ENCODE measurements at regions not wholly inside any gene's neighbourhood (a gene's known extent, or its start where the extent isn't known, plus 50 kb on each side); places are given as distances from the start of the nearest gene placed in this dataset.

- TF ChIP-seq TAF1 (IDR thresholded peaks at IDR 0.05; ENCODE audit: borderline replicate concordance, low read depth, low read length) = no peak
- no peak for TF ChIP-seq MAX (IDR thresholded peaks at IDR 0.05; ENCODE audit: low read depth)
- no peak for TF ChIP-seq POLR2AphosphoS5 (IDR thresholded peaks at IDR 0.05; ENCODE audit: low read depth, low read length)
- no peak for TF ChIP-seq SIN3A (IDR thresholded peaks at IDR 0.05; ENCODE audit: borderline replicate concordance, low read depth, low read length)
- TF ChIP-seq CTCF (IDR thresholded peaks at IDR 0.05) = no peak
- no peak for TF ChIP-seq USF2 (IDR thresholded peaks at IDR 0.05; ENCODE audit: borderline replicate concordance, low read depth, low read length)
- TF ChIP-seq GABPA (IDR thresholded peaks at IDR 0.05; ENCODE audit: low read depth) = no peak
- TF ChIP-seq EP300 (IDR thresholded peaks at IDR 0.05; ENCODE audit: borderline replicate concordance in 1 of 2, low read depth in 1 of 2, low read length in 1 of 2) = no peak
- TF ChIP-seq NRF1 (IDR thresholded peaks at IDR 0.05; ENCODE audit: low read depth, low read length) = no peak
- no peak for TF ChIP-seq ELF1 (IDR thresholded peaks at IDR 0.05)
- TF ChIP-seq TEAD4 (IDR thresholded peaks at IDR 0.05; ENCODE audit: borderline replicate concordance, insufficient read depth) = no peak
- TF ChIP-seq CHD2 (IDR thresholded peaks at IDR 0.05; ENCODE audit: low read length, partially characterized antibody) = no peak
- no peak overlapping the region for H3K9ac ChIP-seq
- DNase-seq = no peak
- no peaks in the 10 kb centered on the region for H3K4me1 ChIP-seq (ENCODE audit: control insufficient read depth in 1 of 2, insufficient read depth in 2 of 2, low read depth in 1 of 2, low read length in 1 of 2)
- POLR2A ChIA-PET = no interaction called here
- no peaks in the 10 kb centered on the region; the same call in 1 of the 2 replicates for H3K27me3 ChIP-seq (ENCODE audit: insufficient read depth)
- 69% methylated on average over 10 of the region's 10 CpGs for WGBS (ENCODE audit: low lambda C conversion rate)
- no peak overlapping the region for H3K27ac ChIP-seq (ENCODE audit: low read depth in 2 of 2, low read length in 1 of 2)
- H3K4me3 ChIP-seq (ENCODE audit: low read depth in 2 of 2, low read length in 1 of 2) = no peak overlapping the region
- H3K36me3 ChIP-seq (replicated peaks in 1 of 2; ENCODE audit: control insufficient read depth in 1 of 2, insufficient read depth in 2 of 2, low read length in 1 of 2) = no peaks in the 10 kb centered on the region
- H3F3A ChIP-seq (replicated peaks; ENCODE audit: insufficient read depth) = no peaks in the 10 kb centered on the region
- 0 out of 2 replicates have a peak, but pooled peaks cover 6% of the 10 kb centered on the region for H3K9me3 ChIP-seq
- H3K9me2 ChIP-seq = no peaks in the 10 kb centered on the region
- H3K4me2 ChIP-seq = no peak overlapping the region
- no peaks in the 10 kb centered on the region for H3K79me2 ChIP-seq (ENCODE audit: insufficient read depth)
- no peak overlapping the region for H2AFZ ChIP-seq (ENCODE audit: low read depth)
- CTCF ChIA-PET = no interaction called here
- H4K20me1 ChIP-seq (ENCODE audit: insufficient read depth) = no peaks in the 10 kb centered on the region
These were observed 113.9 kb upstream of the UBL3 start for GRCh38 chr13:29964181-29964845.

- Histone ChIP-seq H3K36me3 (replicated peaks in 1 of 2; ENCODE audit: control insufficient read depth in 1 of 2, insufficient read depth in 2 of 2, low read length in 1 of 2) (no peaks in the 10 kb centered on the region), H3K27me3 (ENCODE audit: insufficient read depth) (no peaks in the 10 kb centered on the region; the same call in 1 of the 2 replicates), H3K4me3 (ENCODE audit: low read depth in 2 of 2, low read length in 1 of 2) (no peak overlapping the region), H3F3A (replicated peaks; ENCODE audit: insufficient read depth) (no peaks in the 10 kb centered on the region), H3K9me3 (0 out of 2 replicates have a peak, but pooled peaks cover 6% of the 10 kb centered on the region), H3K27ac (ENCODE audit: low read depth in 2 of 2, low read length in 1 of 2) (no peak overlapping the region), H3K79me2 (ENCODE audit: insufficient read depth) (no peaks in the 10 kb centered on the region), H4K20me1 (ENCODE audit: insufficient read depth) (no peaks in the 10 kb centered on the region), H3K9me2 (no peaks in the 10 kb centered on the region), H2AFZ (ENCODE audit: low read depth) (no peak overlapping the region), H3K4me2 (no peak overlapping the region), H3K9ac (no peak overlapping the region), H3K4me1 (ENCODE audit: control insufficient read depth in 1 of 2, insufficient read depth in 2 of 2, low read depth in 1 of 2, low read length in 1 of 2) (no peaks in the 10 kb centered on the region)
- 37% methylated on average over 3 of the region's 3 CpGs for WGBS (ENCODE audit: low lambda C conversion rate)
- ChIA-PET POLR2A (no interaction called here), CTCF (interaction anchor here (0.6 kb wide), 1 partner anchor 258 kb away, joined by 4 read pairs; no protein-coding TSS in a partner anchor)
- DNase-seq = no peak
- TF ChIP-seq EP300 (IDR thresholded peaks at IDR 0.05; ENCODE audit: borderline replicate concordance in 1 of 2, low read depth in 1 of 2, low read length in 1 of 2) (no peak), RFX5 (IDR thresholded peaks at IDR 0.05; ENCODE audit: low read length) (no peak), FOXJ3 (CRISPR knock-in tag; IDR thresholded peaks at IDR 0.05) (no peak), FOXM1 (IDR thresholded peaks at IDR 0.05; ENCODE audit: low read depth) (no peak), FOSL2 (IDR thresholded peaks at IDR 0.05; ENCODE audit: borderline replicate concordance, low read depth) (no peak), JUND (IDR thresholded peaks at IDR 0.05) (no peak), ELF1 (IDR thresholded peaks at IDR 0.05) (no peak), ZBTB33 (IDR thresholded peaks at IDR 0.05; ENCODE audit: borderline replicate concordance, low read depth) (no peak), USF2 (IDR thresholded peaks at IDR 0.05; ENCODE audit: borderline replicate concordance, low read depth, low read length) (no peak), CHD2 (IDR thresholded peaks at IDR 0.05; ENCODE audit: low read length, partially characterized antibody) (no peak), GABPA (IDR thresholded peaks at IDR 0.05; ENCODE audit: low read depth) (no peak), MEF2A (IDR thresholded peaks at IDR 0.05; ENCODE audit: borderline replicate concordance, low read depth) (no peak), GATA2 (CRISPR knock-in tag; IDR thresholded peaks at IDR 0.05) (no peak)
These were observed 112.7 kb upstream of the UBL3 start for GRCh38 chr13:29963089-29963488.

Measured in SK-N-SH (cell line).